Left lung (tissue), 4 donors: ENCODE measurements at regions not wholly inside any gene's neighbourhood (a gene's known extent, or its start where the extent isn't known, plus 50 kb on each side); places are given as distances from the start of the nearest gene placed in this dataset.
A peak's percentile ranks its signal among the peaks of the same experiment; 100 is the strongest.

Experiments used
- ATAC-seq: fragments of 200-7000 bp; cut with Tn5 transposase; one replicate; pipeline ENCODE4 v1.9.1; 2020; ENCODE audit warnings: moderate library complexity
- DNase-seq, 4 donors: peaks; one replicate each; pipeline ENCODE4 v3.0.0-alpha.2; 2013 to 2020
- H3K27ac ChIP-seq, 2 donors: fragments of 200-600 bp; sonication (generic) in 1 of 2; one replicate each; pipeline versions ENCODE4 v1.5.0 to v1.8.0; 2020 to 2021
- H3K27me3 ChIP-seq, 2 donors: fragments of 200-600 bp; sonication (generic) in 1 of 2; one replicate each; pipeline versions ENCODE4 v1.5.0 to v1.8.0; 2020 to 2021
- H3K36me3 ChIP-seq, 2 donors: fragments of 200-600 bp; sonication (generic) in 1 of 2; one replicate each; pipeline versions ENCODE4 v1.5.0 to v1.8.0; 2020 to 2021
- H3K4me1 ChIP-seq, 2 donors: fragments of 200-600 bp; one replicate each; pipeline ENCODE4 v1.8.0; 2021
- H3K4me3 ChIP-seq, 2 donors: fragments of 200-600 bp; sonication (generic) in 1 of 2; one replicate each; pipeline versions ENCODE4 v1.5.0 to v1.8.0; 2020 to 2021; ENCODE audit warnings: mild to moderate bottlenecking in 1 of 2
- H3K9me3 ChIP-seq, 2 donors: fragments of 200-600 bp; sonication (generic) in 1 of 2; one replicate each; pipeline versions ENCODE4 v1.5.0 to v1.8.0; 2020 to 2021
- intact Hi-C, 2 donors: fragments of 100-400 bp; cut with DNase I; formaldehyde crosslinking; loops; one replicate each; pipeline versions ENCODE4 v1.11.2 to v1.14.2; 2022
- TF ChIP-seq, protein P1 (sequence below), 2 donors: fragments of 200-600 bp; sonication (generic) in 1 of 2; IDR thresholded peaks; one replicate each; pipeline versions ENCODE4 v1.5.0 to v1.8.0; 2021; ENCODE audit warnings: antibody characterized with exemption in 2 of 2
- donor health status: DM: no; HTN: yes; CAD: no.
- donor health status: DM: no; HTN: no; CAD: no.

GRCh38 chr2:102986826-102987490, 225.1 kb downstream of the TMEM182 start:
- H3K4me1 ChIP-seq, result no peaks in the 10 kb centered on the region
- H3K36me3 ChIP-seq, result no peaks in the 10 kb centered on the region
- H3K27ac ChIP-seq, result no peak overlapping the region
- DNase-seq (peak in 2 of 4 donors; percentile 49 to 61), ATAC-seq (no peak)
- no peaks in the 10 kb centered on the region for H3K27me3 ChIP-seq
- no peaks in the 10 kb centered on the region for H3K9me3 ChIP-seq
- TF ChIP-seq, protein P1, sequence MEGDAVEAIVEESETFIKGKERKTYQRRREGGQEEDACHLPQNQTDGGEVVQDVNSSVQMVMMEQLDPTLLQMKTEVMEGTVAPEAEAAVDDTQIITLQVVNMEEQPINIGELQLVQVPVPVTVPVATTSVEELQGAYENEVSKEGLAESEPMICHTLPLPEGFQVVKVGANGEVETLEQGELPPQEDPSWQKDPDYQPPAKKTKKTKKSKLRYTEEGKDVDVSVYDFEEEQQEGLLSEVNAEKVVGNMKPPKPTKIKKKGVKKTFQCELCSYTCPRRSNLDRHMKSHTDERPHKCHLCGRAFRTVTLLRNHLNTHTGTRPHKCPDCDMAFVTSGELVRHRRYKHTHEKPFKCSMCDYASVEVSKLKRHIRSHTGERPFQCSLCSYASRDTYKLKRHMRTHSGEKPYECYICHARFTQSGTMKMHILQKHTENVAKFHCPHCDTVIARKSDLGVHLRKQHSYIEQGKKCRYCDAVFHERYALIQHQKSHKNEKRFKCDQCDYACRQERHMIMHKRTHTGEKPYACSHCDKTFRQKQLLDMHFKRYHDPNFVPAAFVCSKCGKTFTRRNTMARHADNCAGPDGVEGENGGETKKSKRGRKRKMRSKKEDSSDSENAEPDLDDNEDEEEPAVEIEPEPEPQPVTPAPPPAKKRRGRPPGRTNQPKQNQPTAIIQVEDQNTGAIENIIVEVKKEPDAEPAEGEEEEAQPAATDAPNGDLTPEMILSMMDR (IDR thresholded peaks at IDR 0.05), result no peak
- intact Hi-C loops, result no loop called here
- no peak overlapping the region for H3K4me3 ChIP-seq

- intact Hi-C loops, result no loop called here
- Histone ChIP-seq H3K27ac (no peak overlapping the region), H3K9me3 (no peaks in the 10 kb centered on the region), H3K4me1 (no peaks in the 10 kb centered on the region), H3K4me3 (no peak overlapping the region), H3K27me3 (no peaks in the 10 kb centered on the region), H3K36me3 (no peaks in the 10 kb centered on the region)
- TF ChIP-seq, protein P1 (IDR thresholded peaks at IDR 0.05), result no peak
- ATAC-seq, result no peak
- no peak for DNase-seq
Measured at GRCh38 chr2:102992607-102993006, 230.8 kb downstream of the TMEM182 start.

- Histone ChIP-seq H3K27me3 (no peaks in the 10 kb centered on the region), H3K4me3 (no peak overlapping the region), H3K27ac (no peak overlapping the region), H3K36me3 (no peaks in the 10 kb centered on the region), H3K9me3 (no peaks in the 10 kb centered on the region), H3K4me1 (no peaks in the 10 kb centered on the region)
- TF ChIP-seq, protein P1 (IDR thresholded peaks at IDR 0.05), result no peak
- no peak for DNase-seq
- no peak for ATAC-seq
- intact Hi-C loops, result no loop called here
Measured at GRCh38 chr2:102999958-103000357, 238.1 kb downstream of the TMEM182 start.

DNA sequence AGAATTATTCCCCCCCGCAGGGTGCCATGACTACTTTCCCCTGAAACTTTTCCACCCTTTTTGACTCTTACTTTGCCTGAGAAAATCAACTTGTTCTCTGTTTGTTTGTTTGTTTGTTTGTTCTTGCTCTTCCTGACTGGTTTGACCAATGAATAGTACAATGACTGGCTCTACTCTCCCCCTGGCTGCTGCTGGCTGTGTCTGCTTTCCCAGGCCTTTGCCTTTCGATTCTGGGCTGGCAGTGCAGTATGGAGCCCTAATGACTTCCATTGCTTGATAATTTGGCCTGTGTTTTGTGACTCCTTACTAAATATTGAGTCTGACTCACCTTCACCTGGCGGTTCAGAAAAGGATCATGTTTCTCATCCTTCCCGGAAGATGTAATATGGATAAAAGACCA, 241.1 kb downstream of the TMEM182 start:
- TF ChIP-seq, protein P1 (IDR thresholded peaks at IDR 0.05), result no peak
- no peak for ATAC-seq
- no peak overlapping the region for H3K4me3 ChIP-seq
- intact Hi-C loops, result no loop called here
- H3K36me3 ChIP-seq, result no peaks in the 10 kb centered on the region
- H3K4me1 ChIP-seq, result no peaks in the 10 kb centered on the region
- no peaks in the 10 kb centered on the region for H3K27me3 ChIP-seq
- H3K9me3 ChIP-seq, result no peaks in the 10 kb centered on the region
- no peak for DNase-seq
- no peak overlapping the region for H3K27ac ChIP-seq

- H3K4me3 ChIP-seq, result no peak overlapping the region
- ATAC-seq (no peak), DNase-seq (no peak)
- TF ChIP-seq, protein P1 (IDR thresholded peaks at IDR 0.05), result no peak
- no peaks in the 10 kb centered on the region for H3K9me3 ChIP-seq
- no peak overlapping the region for H3K27ac ChIP-seq
- H3K36me3 ChIP-seq, result no peaks in the 10 kb centered on the region
- no peaks in the 10 kb centered on the region for H3K27me3 ChIP-seq
- H3K4me1 ChIP-seq, result no peaks in the 10 kb centered on the region
- intact Hi-C loops, result no loop called here
Measured at GRCh38 chr2:103003750-103004260, 242.0 kb downstream of the TMEM182 start.
